ENCODE measurements at regions not wholly inside any gene's neighbourhood (a gene's known extent, or its start where the extent isn't known, plus 50 kb on each side); places are given as distances from the start of the nearest gene placed in this dataset.
"Not testable (repeated sequence)": the region's sequence is repeated elsewhere in the genome, so short reads cannot be mapped to it uniquely, and the experiment has no call there.

- DNase-seq (no peak), ATAC-seq (no peak)
- CTCF ChIA-PET, result no interaction called here
- no peak overlapping the region for H3K4me3 Mint-ChIP-seq
- H3K4me1 Mint-ChIP-seq, result no peaks in the 10 kb centered on the region
- no peaks in the 10 kb centered on the region for H3K27me3 Mint-ChIP-seq
- H3K9me3 Mint-ChIP-seq (ENCODE audit: low read depth), result peaks cover 2% of the 10 kb centered on the region
- no peak overlapping the region for H3K27ac Mint-ChIP-seq
- no peaks in the 10 kb centered on the region for H3K36me3 Mint-ChIP-seq
Measured at GRCh38 chr2:82998781-82999180, 1460.3 kb downstream of the SUCLG1 start.

- Mint-ChIP-seq H3K9me3 (ENCODE audit: low read depth) (peaks cover 6% of the 10 kb centered on the region), H3K36me3 (no peaks in the 10 kb centered on the region), H3K27me3 (no peaks in the 10 kb centered on the region), H3K4me3 (no peak overlapping the region), H3K4me1 (no peaks in the 10 kb centered on the region), H3K27ac (no peak overlapping the region)
- DNase-seq (no peak), ATAC-seq (no peak)
- CTCF ChIA-PET, result no interaction called here
Measured at GRCh38 chr2:82996217-82996616, 1462.9 kb downstream of the SUCLG1 start.

- no peak for ATAC-seq
- H3K9me3 Mint-ChIP-seq (ENCODE audit: low read depth), result peaks cover 9% of the 10 kb centered on the region
- H3K4me1 Mint-ChIP-seq, result no peaks in the 10 kb centered on the region
- no peak for DNase-seq
- no peak overlapping the region for H3K4me3 Mint-ChIP-seq
- H3K36me3 Mint-ChIP-seq, result no peaks in the 10 kb centered on the region
- no peak overlapping the region for H3K27ac Mint-ChIP-seq
- H3K27me3 Mint-ChIP-seq, result no peaks in the 10 kb centered on the region
- CTCF ChIA-PET, result no interaction called here
Measured at GRCh38 chr2:82994151-82994550, 1464.9 kb downstream of the SUCLG1 start.

- H3K4me1 Mint-ChIP-seq, result no peaks in the 10 kb centered on the region
- H3K4me3 Mint-ChIP-seq, result no peak overlapping the region
- DNase-seq (no peak), ATAC-seq (no peak)
- H3K36me3 Mint-ChIP-seq, result no peaks in the 10 kb centered on the region
- CTCF ChIA-PET, result no interaction called here
- no peaks in the 10 kb centered on the region for H3K27me3 Mint-ChIP-seq
- no peak overlapping the region for H3K27ac Mint-ChIP-seq
- H3K9me3 Mint-ChIP-seq (ENCODE audit: low read depth), result peaks cover 9% of the 10 kb centered on the region
Measured at GRCh38 chr2:82993609-82994008, 1465.5 kb downstream of the SUCLG1 start.

GRCh38 chr2:82992968-82993367 is 1466.1 kb downstream of the SUCLG1 start:
- CTCF ChIA-PET, result no interaction called here
- no peak overlapping the region for H3K4me3 Mint-ChIP-seq
- no peak overlapping the region for H3K27ac Mint-ChIP-seq
- no peaks in the 10 kb centered on the region for H3K36me3 Mint-ChIP-seq
- ATAC-seq (no peak), DNase-seq (no peak)
- peaks cover 9% of the 10 kb centered on the region for H3K9me3 Mint-ChIP-seq (ENCODE audit: low read depth)
- no peaks in the 10 kb centered on the region for H3K4me1 Mint-ChIP-seq
- H3K27me3 Mint-ChIP-seq, result no peaks in the 10 kb centered on the region

GRCh38 chr2:82987706-82988105 is 1471.4 kb downstream of the SUCLG1 start:
- H3K27ac Mint-ChIP-seq, H3K4me3 Mint-ChIP-seq, ATAC-seq, DNase-seq, H3K4me1 Mint-ChIP-seq, CTCF ChIA-PET, H3K27me3 Mint-ChIP-seq, H3K36me3 Mint-ChIP-seq: not testable (repeated sequence)
- peaks cover 20% of the 10 kb centered on the region for H3K9me3 Mint-ChIP-seq (ENCODE audit: low read depth)

- CTCF ChIA-PET, result no interaction called here
- Mint-ChIP-seq H3K36me3 (no peaks in the 10 kb centered on the region), H3K27ac (no peak overlapping the region), H3K4me3 (no peak overlapping the region), H3K9me3 (ENCODE audit: low read depth) (peaks cover 20% of the 10 kb centered on the region), H3K4me1 (no peaks in the 10 kb centered on the region), H3K27me3 (no peaks in the 10 kb centered on the region)
- no peak for DNase-seq
- ATAC-seq, result no peak
Measured at GRCh38 chr2:82986899-82987298, 1472.2 kb downstream of the SUCLG1 start.

GRCh38 chr2:82985572-82986197 is 1473.4 kb downstream of the SUCLG1 start:
- no peak overlapping the region for H3K27ac Mint-ChIP-seq
- H3K4me1 Mint-ChIP-seq, result no peaks in the 10 kb centered on the region
- CTCF ChIA-PET, result no interaction called here
- DNase-seq, result no peak
- no peak for ATAC-seq
- H3K27me3 Mint-ChIP-seq, result no peaks in the 10 kb centered on the region
- H3K36me3 Mint-ChIP-seq, result no peaks in the 10 kb centered on the region
- peaks cover 16% of the 10 kb centered on the region for H3K9me3 Mint-ChIP-seq (ENCODE audit: low read depth)
- H3K4me3 Mint-ChIP-seq, result no peak overlapping the region

GRCh38 chr2:82968358-82968757 is 1490.7 kb downstream of the SUCLG1 start:
- ATAC-seq (no peak), DNase-seq (no peak)
- Mint-ChIP-seq H3K9me3 (ENCODE audit: low read depth) (peaks cover 10% of the 10 kb centered on the region), H3K4me1 (no peaks in the 10 kb centered on the region), H3K36me3 (no peaks in the 10 kb centered on the region), H3K27ac (no peak overlapping the region), H3K27me3 (no peaks in the 10 kb centered on the region), H3K4me3 (no peak overlapping the region)
- CTCF ChIA-PET, result no interaction called here

GRCh38 chr2:82964341-82964740 is 1494.7 kb downstream of the SUCLG1 start:
- DNase-seq (no peak), ATAC-seq (no peak)
- no peaks in the 10 kb centered on the region for H3K36me3 Mint-ChIP-seq
- no peak overlapping the region for H3K4me3 Mint-ChIP-seq
- H3K9me3 Mint-ChIP-seq (ENCODE audit: low read depth), result peaks cover 8% of the 10 kb centered on the region
- H3K27ac Mint-ChIP-seq, result no peak overlapping the region
- no peaks in the 10 kb centered on the region for H3K27me3 Mint-ChIP-seq
- H3K4me1 Mint-ChIP-seq, result no peaks in the 10 kb centered on the region
- CTCF ChIA-PET, result no interaction called here

GRCh38 chr2:82959727-82960126 is 1499.4 kb downstream of the SUCLG1 start:
- CTCF ChIA-PET, result no interaction called here
- Mint-ChIP-seq H3K27me3 (no peaks in the 10 kb centered on the region), H3K36me3 (no peaks in the 10 kb centered on the region), H3K4me3 (no peak overlapping the region), H3K4me1 (no peaks in the 10 kb centered on the region), H3K27ac (no peak overlapping the region), H3K9me3 (ENCODE audit: low read depth) (peaks cover 7% of the 10 kb centered on the region)
- ATAC-seq (no peak), DNase-seq (no peak)

GRCh38 chr2:82954868-82955267 is 1504.2 kb downstream of the SUCLG1 start:
- Mint-ChIP-seq H3K27ac (no peak overlapping the region), H3K4me3 (no peak overlapping the region), H3K4me1 (no peaks in the 10 kb centered on the region), H3K9me3 (ENCODE audit: low read depth) (no peaks in the 10 kb centered on the region), H3K36me3 (no peaks in the 10 kb centered on the region), H3K27me3 (no peaks in the 10 kb centered on the region)
- DNase-seq (no peak), ATAC-seq (no peak)
- CTCF ChIA-PET, result no interaction called here

GRCh38 chr2:82939211-82939610 is 1519.9 kb downstream of the SUCLG1 start:
- no peak overlapping the region for H3K4me3 Mint-ChIP-seq
- H3K27ac Mint-ChIP-seq, result no peak overlapping the region
- DNase-seq (no peak), ATAC-seq (no peak)
- no peaks in the 10 kb centered on the region for H3K27me3 Mint-ChIP-seq
- CTCF ChIA-PET, result no interaction called here
- H3K4me1 Mint-ChIP-seq, result no peaks in the 10 kb centered on the region
- H3K9me3 Mint-ChIP-seq (ENCODE audit: low read depth), result peaks cover 10% of the 10 kb centered on the region
- H3K36me3 Mint-ChIP-seq, result no peaks in the 10 kb centered on the region

- CTCF ChIA-PET; H3K36me3 Mint-ChIP-seq; H3K4me1 Mint-ChIP-seq; H3K27me3 Mint-ChIP-seq; H3K4me3 Mint-ChIP-seq; DNase-seq; ATAC-seq; H3K9me3 Mint-ChIP-seq (ENCODE audit: low read depth); H3K27ac Mint-ChIP-seq: not testable (repeated sequence)
Measured at GRCh38 chr2:82938321-82938845, 1520.7 kb downstream of the SUCLG1 start.

GRCh38 chr2:82913566-82913965 is 1545.5 kb downstream of the SUCLG1 start:
- no peaks in the 10 kb centered on the region for H3K27me3 Mint-ChIP-seq
- DNase-seq (no peak), ATAC-seq (no peak)
- no peak overlapping the region for H3K4me3 Mint-ChIP-seq
- CTCF ChIA-PET, result no interaction called here
- H3K9me3 Mint-ChIP-seq (ENCODE audit: low read depth), result peaks cover 8% of the 10 kb centered on the region
- H3K36me3 Mint-ChIP-seq, result no peaks in the 10 kb centered on the region
- no peak overlapping the region for H3K27ac Mint-ChIP-seq
- H3K4me1 Mint-ChIP-seq, result no peaks in the 10 kb centered on the region

All from activated CD8-positive, alpha-beta memory T cell treated with anti-CD3 and anti-CD28 coated beads, Interleukin-2, amount 10 ng/mL, durations not matched to agents 7 days and 5 days (primary cell).